ENCODE measurements at regions not wholly inside any gene's neighbourhood (a gene's known extent, or its start where the extent isn't known, plus 50 kb on each side); places are given as distances from the start of the nearest gene placed in this dataset.

DNA sequence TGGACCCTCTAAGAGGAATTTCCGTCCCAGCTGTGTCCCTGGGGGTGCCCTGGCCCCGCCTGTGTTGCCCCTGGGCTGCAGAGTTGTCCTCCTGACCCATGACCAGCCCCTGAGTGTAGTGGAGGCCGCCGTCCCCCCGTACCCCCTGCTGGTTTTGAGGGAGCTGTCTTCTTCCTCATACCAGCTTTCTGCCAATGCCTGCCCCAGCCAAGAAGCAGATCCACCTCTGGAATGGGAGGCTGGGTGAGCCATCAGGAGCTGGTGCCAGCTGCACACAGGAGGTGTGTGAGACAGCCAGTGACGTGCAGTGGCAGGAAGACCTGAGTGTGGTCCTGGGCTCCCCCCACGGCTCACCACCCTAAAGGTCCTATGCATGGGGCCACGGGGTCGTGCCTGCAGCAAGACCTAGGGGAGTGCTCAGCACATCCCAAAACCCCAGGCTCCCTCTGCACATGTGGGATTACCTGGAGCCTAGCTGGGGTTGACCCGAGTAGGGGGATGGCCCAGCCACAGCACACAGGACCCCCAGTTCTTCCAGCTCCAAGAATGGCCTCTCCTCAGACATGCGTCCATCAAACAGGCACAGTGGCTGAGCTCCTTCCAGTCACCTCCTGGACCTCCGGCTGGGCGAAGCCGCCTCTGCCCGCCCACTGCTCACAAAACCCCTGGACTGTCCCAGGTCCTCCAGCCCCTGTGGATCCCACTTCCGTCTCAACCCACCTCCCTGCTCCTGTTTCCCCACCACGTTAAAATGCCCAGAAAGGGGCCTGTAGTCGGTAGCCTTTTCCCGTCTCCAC is 647.6 kb downstream of the BRD1 start:
- DNase-seq, result no peak

DNA sequence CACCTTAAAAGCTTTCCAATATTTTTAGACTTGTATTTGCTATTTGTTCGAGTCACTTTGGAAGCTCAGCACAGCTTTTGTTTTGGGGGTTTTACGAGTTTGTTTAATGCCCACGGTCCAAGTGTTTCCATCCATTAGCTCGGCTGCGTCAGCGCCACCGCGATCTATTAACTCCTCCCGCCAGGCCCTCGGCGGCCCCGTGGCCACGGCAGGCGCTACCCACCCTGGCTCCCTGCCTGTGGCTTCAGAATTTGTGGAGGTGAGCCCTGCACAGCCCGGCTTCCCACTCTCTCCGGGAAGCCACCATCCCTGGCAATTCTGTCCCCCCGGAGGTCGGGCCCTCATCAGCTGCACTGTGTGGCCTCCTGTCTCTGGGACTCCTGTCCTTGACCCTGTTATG is 648.5 kb downstream of the BRD1 start:
- no peak for DNase-seq

DNA sequence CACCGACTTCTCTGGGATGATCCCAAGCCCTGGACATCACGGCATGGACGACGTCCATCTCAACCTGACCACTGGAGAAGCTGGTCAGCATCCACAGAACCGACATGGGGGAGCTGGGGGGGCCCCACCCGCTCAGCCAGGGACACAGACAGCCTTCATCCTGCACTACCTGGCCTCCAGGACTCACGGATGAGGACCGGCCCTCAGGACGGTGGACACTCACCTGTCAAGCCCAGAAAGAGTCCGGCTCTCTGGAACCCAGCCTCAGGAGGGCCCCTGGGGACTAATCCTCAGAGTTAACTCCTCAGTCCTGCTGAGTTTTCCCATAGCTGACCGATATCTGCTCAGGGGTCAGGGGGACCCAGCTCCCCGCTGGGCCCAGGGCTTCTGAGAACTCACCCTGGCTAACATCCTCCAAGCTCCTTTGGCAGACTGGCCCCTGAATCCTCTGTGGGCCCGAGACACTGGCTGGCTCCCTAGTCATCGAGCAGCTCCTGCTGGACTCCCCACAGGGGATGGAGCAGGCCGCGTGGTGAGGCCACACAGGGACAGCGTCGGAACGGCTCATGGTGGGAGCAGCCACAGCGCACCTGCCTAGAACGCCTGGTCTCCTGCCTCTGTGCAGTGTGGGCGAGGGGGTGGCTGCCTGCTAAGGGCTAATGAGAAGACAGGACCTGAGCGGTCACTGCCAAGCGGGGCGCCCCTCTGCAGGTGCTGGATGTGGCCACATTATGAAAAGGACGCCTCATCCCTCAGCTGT is 649.2 kb downstream of the BRD1 start:
- DNase-seq, result no peak

DNA sequence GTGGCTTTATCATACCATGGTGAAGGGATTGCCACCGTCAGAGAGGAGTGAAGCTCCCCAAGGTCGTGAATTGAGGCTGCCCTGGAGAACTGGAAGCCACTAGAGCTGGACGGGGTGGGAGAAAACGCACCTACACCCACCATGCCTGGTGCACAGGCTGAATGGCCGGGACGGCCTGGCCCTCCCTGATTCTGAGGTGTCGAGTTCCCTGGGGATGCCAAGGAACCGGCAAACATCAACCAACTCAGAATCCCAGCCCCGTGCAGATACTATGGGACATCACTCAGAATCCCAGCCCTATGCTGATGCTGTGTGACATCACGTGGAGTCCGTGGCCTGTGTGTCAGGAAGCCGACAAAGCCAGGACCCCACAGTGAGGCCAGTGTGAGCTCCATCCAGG is 650.0 kb downstream of the BRD1 start:
- no peak for DNase-seq

DNA sequence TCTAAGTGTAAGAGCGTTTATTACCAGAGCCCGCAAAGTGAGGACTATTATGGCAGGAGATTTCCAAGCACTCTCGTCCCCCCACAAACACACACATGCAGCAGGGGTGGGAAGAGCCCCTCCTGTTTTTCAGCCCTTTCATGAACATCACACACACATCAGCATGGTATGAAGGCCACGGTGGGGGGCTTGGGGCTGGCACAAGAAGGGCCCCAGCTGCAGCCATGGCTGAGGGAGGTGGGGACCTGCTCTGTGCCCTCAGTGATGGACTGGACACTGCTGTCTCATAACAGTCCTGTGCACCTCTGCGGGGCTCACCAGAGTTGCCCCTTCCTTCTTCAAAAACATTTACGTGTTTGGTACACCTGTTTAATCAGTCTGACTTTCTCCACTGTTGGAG is 650.7 kb downstream of the BRD1 start:
- no peak for DNase-seq

DNA sequence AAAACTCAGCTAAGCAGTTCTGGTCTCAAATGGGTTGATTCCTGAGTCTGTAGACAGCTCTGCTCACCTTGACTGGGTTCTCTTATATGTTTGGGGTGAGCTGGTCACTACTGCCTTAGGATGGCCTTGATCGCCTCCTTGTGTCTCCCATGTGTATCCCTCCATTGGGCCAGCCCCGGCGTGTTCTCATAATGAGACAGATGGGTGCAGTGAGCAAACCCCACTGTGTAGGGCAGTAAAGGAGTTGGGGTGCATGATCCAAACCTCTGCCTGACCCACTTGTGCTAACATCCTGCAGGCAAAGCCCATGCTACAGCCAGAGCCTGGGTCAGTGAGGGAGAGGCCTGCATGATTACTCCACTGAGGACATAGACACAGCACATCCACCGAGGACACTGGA is 657.6 kb downstream of the BRD1 start:
- no peak for DNase-seq

DNA sequence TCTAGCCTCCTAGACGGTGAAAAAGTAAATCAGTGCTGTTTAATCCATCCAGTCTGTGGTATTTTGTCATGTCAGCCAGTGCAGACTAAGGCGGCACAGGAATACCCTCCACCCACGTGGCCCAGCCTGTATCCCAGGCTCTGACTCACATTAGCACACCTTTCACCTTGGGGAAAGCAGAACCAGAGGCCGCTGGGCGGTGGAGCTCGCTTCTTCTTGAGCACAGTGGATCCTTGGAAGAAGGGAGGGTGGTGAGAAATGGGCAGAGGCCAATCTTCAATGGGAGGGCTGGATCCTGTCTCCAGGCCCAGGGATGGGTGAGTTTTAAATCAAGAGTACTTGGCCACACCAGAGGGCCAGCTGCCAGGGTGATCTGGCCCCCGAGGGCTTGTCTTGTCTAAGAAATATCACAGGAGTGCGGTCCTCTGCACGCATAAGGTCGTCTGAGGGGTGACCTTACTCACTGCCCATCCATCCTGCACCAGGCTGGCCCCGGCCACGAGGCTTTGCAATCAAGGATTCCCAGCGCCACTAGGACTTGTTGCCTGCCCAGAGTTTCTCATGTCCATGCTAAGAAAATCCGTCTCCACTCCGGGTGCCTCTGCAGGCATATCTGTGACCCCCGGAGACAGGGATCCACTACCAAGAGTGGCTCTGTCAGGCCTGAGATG is 658.5 kb downstream of the BRD1 start:
- DNase-seq, result no peak

DNA sequence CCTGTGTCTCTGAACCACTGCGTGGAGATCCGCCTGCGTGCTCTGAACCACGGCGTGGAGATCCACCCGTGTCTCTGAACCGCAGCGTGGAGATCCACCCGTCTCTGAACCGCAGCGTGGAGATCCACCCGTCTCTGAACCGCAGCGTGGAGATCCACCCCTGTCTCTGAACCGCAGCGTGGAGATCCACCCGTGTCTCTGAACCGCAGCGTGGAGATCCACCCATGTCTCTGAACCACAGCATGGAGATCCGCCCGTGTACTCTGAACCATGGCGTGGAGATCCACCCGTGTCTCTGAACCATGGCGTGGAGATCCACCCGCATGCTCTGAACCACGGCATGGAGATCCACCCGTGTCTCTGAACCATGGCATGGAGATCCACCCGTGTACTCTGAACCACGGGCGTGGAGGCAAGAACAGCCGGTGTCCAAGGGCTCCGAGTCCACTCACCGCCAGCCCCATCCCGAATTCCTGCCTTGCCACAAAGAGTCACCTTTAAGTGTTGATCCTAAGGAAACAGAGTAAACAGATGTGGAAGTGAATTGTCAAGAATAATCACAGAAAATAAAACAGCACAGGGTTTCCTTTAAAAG is 659.4 kb downstream of the BRD1 start:
- DNase-seq, result no peak

DNA sequence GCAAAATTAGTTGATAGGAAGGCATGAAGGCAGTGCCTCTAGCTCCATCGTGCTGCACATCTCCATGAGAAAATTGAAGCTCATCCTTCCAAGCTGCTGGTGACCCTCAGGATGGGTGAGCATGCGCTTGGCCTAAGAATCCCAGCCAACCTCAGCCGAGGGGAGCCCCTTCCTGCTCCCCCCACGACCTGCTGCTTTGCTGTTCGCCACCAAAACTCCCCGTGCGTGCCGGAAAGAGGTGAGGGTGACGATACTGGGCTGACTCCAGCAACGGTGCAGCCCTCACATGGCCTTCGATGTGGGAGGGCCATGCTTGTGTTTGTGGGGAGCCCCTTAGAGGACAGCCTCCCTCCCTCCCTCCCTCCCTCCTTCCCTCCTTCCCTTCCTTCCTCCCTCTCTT is 660.9 kb downstream of the BRD1 start:
- no peak for DNase-seq

DNA sequence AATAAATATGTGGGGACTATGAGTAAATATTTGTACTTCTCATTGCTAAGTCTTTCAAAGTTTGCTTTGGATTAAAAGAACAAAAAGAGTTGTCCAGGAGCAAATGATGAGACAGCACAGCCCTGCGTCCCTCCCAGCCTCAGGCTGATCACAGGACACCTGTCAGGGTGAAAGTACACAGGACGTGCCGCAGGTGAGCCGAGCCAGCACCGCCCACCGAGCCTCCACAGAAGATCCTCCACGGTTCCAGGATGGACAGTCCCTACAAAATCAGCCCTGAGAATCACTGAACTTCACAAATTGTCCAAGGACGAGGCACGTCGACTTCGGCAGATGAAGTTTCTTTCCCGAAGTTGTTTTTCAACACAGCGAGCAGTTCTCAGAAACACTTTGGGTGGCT is 661.5 kb downstream of the BRD1 start:
- no peak for DNase-seq

DNA sequence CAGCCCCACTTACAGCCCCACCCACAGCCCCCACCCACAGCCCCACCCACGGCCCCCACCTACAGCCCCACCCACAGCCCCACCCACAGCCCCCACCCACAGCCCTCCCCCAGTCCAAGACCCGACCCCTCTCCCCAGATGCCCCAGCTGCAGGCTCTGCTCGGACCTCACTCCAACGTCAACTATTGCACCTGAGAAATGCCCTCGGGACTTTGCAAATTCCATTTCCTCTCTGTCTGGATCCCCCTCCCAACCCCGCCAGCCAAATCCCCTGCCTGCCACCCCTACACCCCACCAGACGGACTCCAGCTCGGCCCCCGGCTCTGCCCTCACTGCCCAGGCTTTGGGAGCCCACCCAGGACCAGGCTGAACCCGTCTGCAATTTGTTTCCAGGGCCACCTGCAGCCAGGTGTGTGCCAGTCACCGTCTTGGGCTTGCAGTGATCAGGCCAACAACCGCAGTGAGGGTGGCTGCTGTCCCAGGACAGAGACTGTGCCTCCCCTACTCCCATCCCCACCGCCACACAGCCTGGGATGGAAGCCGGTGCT is 662.8 kb downstream of the BRD1 start:
- no peak for DNase-seq

DNA sequence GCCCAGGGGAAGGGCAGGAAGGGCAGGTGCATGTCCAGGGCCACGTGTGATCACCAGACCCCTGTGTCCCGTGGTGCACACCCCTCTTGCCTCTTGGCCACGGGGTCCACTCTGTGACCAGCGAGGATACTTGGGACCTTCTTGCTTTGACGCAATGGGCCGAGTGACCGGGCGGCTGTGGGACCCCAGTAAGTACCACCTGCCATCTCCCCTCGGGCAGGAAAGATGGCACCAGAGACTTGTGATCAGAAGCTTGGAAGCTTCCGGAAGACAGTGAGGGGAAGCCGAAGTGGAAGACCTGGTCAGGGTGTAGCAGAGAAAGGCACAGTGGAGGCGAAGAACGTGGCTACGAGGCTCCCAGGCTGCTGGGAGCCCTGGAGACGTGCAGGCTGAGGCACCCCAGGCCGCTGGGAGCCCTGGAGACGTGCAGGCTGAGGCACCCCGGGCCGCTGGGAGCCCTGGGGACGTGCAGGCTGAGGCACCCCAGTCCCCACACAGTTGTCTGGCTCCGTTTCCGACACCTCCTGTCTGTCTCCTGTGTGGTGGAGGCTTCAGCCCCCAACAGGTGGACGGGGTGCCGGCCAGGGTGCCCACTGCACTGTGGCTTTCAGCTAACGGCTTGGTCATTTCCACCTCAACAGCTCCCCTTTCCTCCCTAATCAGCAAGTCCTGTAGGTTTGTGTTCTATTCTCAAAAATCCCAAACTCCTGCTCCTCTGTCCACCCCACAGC is 663.5 kb downstream of the BRD1 start:
- no peak for DNase-seq

DNA sequence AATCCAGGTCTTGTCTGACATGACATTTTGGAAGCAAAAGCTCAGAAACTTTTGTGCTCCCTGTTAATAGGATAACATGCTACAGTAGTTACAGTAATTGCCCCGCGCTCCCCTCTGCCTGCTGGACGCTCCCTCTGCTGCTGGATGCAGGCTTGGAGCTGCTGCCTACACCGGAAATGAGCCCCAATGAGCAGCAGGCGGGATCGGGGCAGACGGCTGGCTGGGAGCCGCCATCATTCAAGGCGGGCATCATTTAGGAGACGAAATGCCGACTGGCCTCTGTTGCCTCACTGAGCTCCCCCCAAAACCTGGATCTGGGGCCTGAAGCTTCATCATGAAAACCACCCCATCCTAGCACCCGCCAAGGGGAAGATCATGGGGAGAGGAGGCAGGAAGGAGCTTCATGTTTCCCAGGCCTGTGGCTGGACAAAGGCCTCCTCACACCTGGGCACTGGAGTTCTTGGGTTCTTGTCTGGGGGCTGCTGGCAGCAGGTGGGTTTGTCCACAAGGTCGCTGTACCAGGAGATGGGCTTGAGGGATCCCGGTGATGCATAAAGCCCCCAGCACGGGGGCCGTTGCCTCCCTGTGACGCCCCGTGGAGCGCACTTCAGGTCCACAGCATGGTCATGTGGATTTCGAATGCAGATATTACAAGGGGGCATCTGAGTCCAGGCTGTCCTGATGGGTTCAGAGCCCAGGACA is 664.3 kb downstream of the BRD1 start:
- DNase-seq, result no peak

DNA sequence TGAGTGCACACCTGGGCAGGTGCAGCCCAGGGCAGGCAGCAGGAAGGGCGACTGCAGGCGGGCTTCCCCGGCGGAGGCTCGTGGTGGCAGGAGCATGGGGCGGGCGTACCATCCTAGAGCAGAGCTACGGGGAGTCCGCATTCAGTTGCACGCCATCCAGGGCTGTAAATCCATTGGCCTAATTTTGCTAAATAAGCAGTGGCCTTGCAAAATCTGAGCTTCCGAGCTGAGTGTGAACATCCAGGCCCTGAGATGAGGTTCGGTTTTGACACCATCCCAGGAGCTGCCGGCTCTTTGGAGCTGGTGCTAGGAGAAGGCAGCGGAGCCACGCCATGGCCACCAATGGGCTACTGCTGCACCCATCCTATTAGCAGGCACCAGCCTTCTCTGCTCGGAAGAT is 664.8 kb downstream of the BRD1 start:
- DNase-seq, result no peak

DNA sequence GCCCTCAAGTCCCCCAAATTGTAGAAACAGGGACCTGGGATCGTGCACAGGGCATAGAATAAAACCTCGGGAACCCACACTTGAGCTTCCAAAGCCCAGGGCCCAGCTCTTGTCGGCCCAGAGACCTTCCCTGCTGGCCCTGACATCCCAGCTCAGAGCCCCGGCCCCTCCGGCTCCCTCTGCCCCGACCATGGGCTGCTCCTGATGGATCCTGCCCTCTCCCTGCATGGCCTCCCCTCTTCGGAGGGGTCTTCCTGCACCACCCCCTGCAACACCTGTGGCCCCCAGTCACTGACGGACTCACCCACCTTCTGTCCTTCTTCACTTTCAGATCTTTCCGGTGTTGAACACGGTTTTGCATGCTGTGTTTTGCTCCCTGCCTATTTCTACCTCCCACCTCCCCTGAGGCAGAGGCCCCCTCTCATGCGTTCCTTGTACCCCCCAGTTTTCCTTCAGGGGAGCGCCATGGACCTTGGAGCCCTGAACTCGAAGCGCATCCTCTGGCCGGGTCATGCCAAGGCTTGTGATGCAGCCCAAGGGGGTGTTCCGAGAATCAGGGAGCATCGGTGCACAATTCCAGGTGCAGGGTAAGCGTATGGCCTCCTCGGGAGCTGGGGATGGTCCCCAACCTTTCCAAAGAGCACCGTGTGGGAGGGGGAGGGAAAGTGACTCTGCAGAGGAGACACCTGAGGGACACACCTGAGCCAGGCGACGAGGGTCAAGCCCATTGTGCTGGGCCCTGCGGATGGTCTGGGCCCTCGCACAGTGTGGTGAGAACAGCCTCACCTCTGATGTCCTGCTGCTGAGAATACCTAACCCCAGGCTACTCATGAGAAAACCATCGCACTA is 666.4 kb downstream of the BRD1 start:
- DNase-seq, result no peak

DNA sequence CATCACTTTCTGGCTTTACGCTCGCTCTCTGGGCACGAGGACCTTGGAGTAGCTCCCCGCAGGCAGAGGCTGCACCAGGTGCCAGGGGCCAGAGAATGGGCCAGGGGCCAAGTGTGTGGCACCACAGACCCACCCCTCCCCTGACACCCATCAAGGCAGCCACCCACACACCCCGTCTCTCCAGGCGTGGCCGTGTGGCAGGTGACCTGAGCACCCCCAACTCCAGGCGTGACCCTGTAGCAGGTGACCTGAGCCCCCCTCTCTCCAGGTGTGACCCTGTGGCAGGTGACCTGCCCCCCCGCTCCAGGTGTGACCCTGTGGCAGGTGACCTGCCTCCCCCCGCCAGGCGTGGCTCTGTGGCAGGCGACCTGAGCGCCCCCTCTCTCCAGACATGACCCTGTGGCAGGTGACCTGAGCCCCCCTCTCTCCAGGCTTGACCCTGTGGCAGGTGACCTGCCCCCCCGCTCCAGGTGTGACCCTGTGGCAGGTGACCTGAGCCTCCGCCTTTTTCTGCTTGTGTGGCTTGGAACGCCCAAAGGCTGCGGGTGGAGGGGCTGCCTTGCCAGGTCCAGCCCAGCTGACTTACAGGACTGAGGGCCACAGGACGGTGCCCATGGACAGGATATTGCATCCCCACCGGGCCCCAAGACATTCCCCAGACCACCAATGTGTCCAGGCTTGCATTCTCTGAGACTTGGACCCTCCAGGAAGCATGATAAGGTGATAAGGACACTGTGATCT is 667.2 kb downstream of the BRD1 start:
- DNase-seq, result no peak

DNA sequence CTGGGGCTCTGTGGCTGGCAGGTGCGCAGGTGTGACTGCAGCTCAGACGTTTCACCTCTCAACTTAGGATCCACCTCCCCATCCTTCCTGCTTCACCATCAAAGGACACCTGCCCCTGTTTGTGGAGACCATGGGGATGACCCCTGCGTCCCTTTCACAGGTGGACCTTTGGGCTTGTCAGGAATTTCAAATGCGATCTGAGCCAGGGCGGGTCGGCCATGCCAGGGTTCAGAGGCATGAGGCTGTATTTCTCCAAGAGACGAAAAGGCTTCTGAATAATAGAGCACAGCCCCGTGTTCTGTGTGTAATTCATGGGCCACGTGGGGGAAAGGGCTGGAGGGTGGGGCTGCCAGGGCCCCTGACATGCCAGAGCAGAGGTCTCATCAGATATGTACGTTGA is 668.0 kb downstream of the BRD1 start:
- DNase-seq, result no peak

DNA sequence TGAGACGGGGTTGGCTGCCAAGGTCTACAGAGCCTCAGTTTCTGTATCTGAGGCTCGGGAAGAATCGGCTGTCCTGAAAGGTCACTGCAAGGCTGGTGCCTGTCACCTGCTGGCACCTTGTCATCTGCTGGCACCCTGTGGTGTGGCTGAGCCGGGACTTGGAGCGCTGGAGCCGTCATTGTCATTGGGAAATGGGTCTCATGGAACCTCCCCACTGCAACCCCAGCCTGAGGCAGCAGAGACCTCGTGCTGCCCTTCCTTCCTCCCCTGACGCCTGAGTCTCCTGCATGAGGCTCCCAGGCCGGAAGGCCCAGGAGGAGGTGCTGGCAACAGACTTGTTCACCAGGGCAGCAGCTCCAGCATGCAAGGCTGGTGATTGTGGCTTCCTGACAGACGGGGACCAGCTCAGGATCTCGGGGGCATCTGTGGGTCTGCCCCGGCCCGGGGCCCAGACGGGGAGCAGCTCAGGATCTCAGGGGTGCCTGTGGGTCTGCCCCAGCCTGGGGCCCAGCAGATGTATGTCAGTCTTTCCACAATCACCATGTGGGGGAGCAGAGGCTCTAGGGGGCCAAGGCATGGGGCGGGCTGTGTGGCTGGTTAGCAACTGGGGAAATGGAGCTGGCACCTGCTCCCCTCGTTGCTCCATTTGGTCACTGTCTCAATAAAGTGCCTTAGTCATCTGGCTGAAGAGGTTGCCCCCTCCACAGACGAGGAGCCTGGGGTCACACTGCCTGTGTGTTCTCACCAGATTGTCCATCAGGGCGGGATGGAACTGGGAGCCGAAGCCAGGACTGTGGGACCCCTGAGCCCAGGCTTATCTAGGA is 668.7 kb downstream of the BRD1 start:
- DNase-seq, result no peak

All from activated naive CD4-positive, alpha-beta T cell treated with anti-CD3 and anti-CD28 coated beads, Interleukin-2, amount 50 U/mL, for 16 hours (primary cell).